ENCODE measurements at regions not wholly inside any gene's neighbourhood (a gene's known extent, or its start where the extent isn't known, plus 50 kb on each side); places are given as distances from the start of the nearest gene placed in this dataset.

DNA sequence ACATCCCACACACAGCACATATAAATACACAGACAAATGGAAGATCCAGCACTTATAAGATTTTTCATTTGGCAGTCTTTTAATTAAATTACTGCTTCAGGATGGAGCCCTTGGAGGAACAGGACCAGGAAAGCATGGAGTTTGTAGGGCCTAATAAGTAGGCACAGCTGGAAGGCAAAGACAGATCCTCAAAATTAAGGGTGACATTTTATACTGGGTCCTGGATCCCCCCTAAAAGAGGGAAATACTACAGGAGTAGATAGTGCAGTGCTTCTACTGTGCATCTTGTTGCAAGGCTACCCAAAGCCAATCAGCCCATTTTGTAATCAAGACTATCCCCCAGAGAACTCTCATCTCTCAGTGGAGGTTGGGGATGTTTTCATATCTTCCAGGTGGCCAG lies 1860.7 kb upstream of the PCDH10 start:
- no peaks in the 10 kb centered on the region for H3K27me3 Mint-ChIP-seq
- no peaks in the 10 kb centered on the region for H3K36me3 Mint-ChIP-seq
- H3K27ac Mint-ChIP-seq: no peak overlapping the region
- Histone ChIP-seq H3K9me3 (ENCODE audit: low read length) (no peaks in the 10 kb centered on the region), H3K27ac (ENCODE audit: low read depth, low read length) (no peak overlapping the region), H3K4me1 (ENCODE audit: insufficient read depth, low read length) (no peaks in the 10 kb centered on the region), H3K27me3 (ENCODE audit: insufficient read depth, low read length, poor library complexity, severe bottlenecking) (no peaks in the 10 kb centered on the region), H3K36me3 (ENCODE audit: insufficient read depth, low read length) (no peaks in the 10 kb centered on the region), H3K4me3 (ENCODE audit: low read length) (no peak overlapping the region)
- H3K4me1 Mint-ChIP-seq: no peaks in the 10 kb centered on the region
- no peak overlapping the region for H3K4me3 Mint-ChIP-seq
- no peak for DNase-seq
- ChIA-PET POLR2A (no interaction called here), CTCF (no interaction called here)
- H3K9me3 Mint-ChIP-seq: peaks cover 4 to 38% (median 11%) of the 10 kb centered on the region in 5 donors

DNA sequence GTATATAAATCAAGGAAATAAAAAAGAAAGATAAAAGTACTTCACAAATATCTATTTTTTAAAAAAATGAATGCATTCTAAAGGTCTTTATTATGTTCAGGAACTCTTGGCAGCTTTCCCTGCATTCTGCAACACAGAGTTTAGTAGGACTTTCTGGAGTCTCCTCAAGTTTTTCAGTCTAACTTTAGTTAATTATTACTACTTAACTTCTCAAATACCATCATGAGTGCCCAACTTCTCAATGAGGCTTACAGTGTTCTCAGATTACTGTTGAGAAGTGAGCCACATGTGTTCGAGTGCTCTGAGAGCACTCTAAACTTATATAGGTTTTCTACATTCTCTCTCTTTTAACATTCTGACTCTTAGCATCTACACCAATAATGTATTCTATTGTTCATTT lies 1852.9 kb upstream of the PCDH10 start:
- H3K36me3 Mint-ChIP-seq: no peaks in the 10 kb centered on the region
- H3K9me3 Mint-ChIP-seq: peaks cover 0 to 26% (median 8%) of the 10 kb centered on the region in 5 donors
- ChIA-PET POLR2A (no interaction called here), CTCF (no interaction called here)
- H3K4me3 ChIP-seq (ENCODE audit: low read length): no peak overlapping the region
- no peaks in the 10 kb centered on the region for H3K36me3 ChIP-seq (ENCODE audit: insufficient read depth, low read length)
- no peak overlapping the region for H3K27ac ChIP-seq (ENCODE audit: low read depth, low read length)
- H3K27ac Mint-ChIP-seq: no peak overlapping the region
- no peaks in the 10 kb centered on the region for H3K4me1 ChIP-seq (ENCODE audit: insufficient read depth, low read length)
- no peaks in the 10 kb centered on the region for H3K27me3 Mint-ChIP-seq
- H3K4me3 Mint-ChIP-seq: no peak overlapping the region
- no peaks in the 10 kb centered on the region for H3K9me3 ChIP-seq (ENCODE audit: low read length)
- no peaks in the 10 kb centered on the region for H3K27me3 ChIP-seq (ENCODE audit: insufficient read depth, low read length, poor library complexity, severe bottlenecking)
- H3K4me1 Mint-ChIP-seq: no peaks in the 10 kb centered on the region
- DNase-seq: no peak

DNA sequence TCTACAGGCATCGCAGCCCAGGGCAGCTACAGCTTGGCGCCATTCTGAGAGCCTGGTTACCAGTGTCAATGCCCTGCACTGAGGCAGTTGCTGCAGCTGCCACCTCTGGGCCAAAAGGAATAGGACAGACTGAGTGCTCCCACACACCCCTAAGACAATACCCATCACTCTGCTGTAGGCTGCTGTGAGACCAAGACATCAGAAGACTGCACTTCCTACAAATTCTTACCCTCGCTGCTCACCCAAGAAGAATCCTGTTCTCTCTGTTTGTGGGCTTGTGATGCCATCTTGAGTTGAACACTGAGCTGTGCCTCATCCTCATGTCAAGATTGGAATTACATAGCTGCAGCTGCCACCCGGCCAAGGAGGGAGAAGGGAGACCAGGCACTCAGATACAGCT lies 1847.0 kb upstream of the PCDH10 start:
- ChIA-PET CTCF (no interaction called here), POLR2A (no interaction called here)
- no peaks in the 10 kb centered on the region for H3K36me3 Mint-ChIP-seq
- H3K4me3 ChIP-seq (ENCODE audit: low read length): no peak overlapping the region
- H3K27me3 Mint-ChIP-seq: no peaks in the 10 kb centered on the region
- H3K4me1 Mint-ChIP-seq: no peaks in the 10 kb centered on the region
- H3K4me3 Mint-ChIP-seq: no peak overlapping the region
- no peaks in the 10 kb centered on the region for H3K36me3 ChIP-seq (ENCODE audit: insufficient read depth, low read length)
- no peaks in the 10 kb centered on the region for H3K27me3 ChIP-seq (ENCODE audit: insufficient read depth, low read length, poor library complexity, severe bottlenecking)
- DNase-seq: no peak
- H3K27ac Mint-ChIP-seq: no peak overlapping the region
- H3K4me1 ChIP-seq (ENCODE audit: insufficient read depth, low read length): no peaks in the 10 kb centered on the region
- H3K9me3 Mint-ChIP-seq: peaks cover 4 to 38% (median 16%) of the 10 kb centered on the region in 5 donors
- no peak overlapping the region for H3K27ac ChIP-seq (ENCODE audit: low read depth, low read length)
- H3K9me3 ChIP-seq (ENCODE audit: low read length): peaks cover 6% of the 10 kb centered on the region

DNA sequence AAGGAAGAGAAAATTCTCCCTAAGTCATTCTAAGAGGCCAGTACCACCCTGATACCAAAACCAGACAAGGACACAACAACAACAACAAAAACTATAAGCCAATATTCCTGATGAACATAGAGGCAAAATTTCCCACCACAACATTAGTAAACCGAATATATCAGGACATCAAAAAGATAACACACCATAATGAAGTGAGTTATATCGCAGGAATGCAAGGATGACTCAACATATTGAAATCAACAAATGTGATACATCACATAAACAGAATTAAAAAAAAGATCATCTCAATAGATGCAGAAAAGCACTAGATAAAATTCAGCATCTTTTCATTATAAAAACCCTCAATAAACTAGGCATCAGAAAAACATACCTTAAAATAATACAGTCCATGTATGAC lies 1844.4 kb upstream of the PCDH10 start:
- Mint-ChIP-seq H3K36me3 (no peaks in the 10 kb centered on the region), H3K4me3 (no peak overlapping the region), H3K27ac (no peak overlapping the region), H3K27me3 (no peaks in the 10 kb centered on the region), H3K4me1 (no peaks in the 10 kb centered on the region), H3K9me3 (peaks cover 4 to 37% (median 21%) of the 10 kb centered on the region in 5 donors)
- H3K36me3 ChIP-seq (ENCODE audit: insufficient read depth, low read length): no peaks in the 10 kb centered on the region
- no peak overlapping the region for H3K27ac ChIP-seq (ENCODE audit: low read depth, low read length)
- H3K4me3 ChIP-seq (ENCODE audit: low read length): no peak overlapping the region
- ChIA-PET CTCF (no interaction called here), POLR2A (no interaction called here)
- no peaks in the 10 kb centered on the region for H3K4me1 ChIP-seq (ENCODE audit: insufficient read depth, low read length)
- no peak for DNase-seq
- H3K9me3 ChIP-seq (ENCODE audit: low read length): peaks cover 6% of the 10 kb centered on the region
- no peaks in the 10 kb centered on the region for H3K27me3 ChIP-seq (ENCODE audit: insufficient read depth, low read length, poor library complexity, severe bottlenecking)

DNA sequence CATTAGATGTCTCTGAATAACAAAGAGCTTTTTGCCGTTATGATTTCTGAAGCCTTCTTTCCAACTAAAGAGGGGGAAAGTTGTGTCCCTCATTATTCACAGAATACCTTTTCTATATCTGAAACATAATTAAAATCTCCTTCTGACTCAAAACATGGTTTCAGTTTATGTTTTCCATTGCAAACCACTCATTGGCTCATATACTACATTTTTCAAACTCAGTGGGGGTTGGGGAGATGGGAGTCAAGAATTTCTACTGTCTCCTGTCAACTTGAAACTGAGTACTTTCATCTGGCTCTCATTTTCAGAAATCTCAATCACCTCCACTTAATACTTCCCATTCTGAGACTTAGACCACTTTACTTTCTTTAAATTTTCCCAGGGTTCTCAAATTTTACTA lies 1839.5 kb upstream of the PCDH10 start:
- CTCF ChIA-PET: no interaction called here
- no peak overlapping the region for H3K27ac Mint-ChIP-seq
- Histone ChIP-seq H3K9me3 (ENCODE audit: low read length) (no peaks in the 10 kb centered on the region), H3K4me1 (ENCODE audit: insufficient read depth, low read length) (no peaks in the 10 kb centered on the region), H3K27me3 (ENCODE audit: insufficient read depth, low read length, poor library complexity, severe bottlenecking) (no peaks in the 10 kb centered on the region), H3K4me3 (ENCODE audit: low read length) (no peak overlapping the region), H3K27ac (ENCODE audit: low read depth, low read length) (no peak overlapping the region), H3K36me3 (ENCODE audit: insufficient read depth, low read length) (no peaks in the 10 kb centered on the region)
- no peak for DNase-seq
- no peaks in the 10 kb centered on the region for H3K27me3 Mint-ChIP-seq
- POLR2A ChIA-PET: no interaction called here
- H3K4me3 Mint-ChIP-seq: no peak overlapping the region
- no peaks in the 10 kb centered on the region for H3K36me3 Mint-ChIP-seq
- H3K4me1 Mint-ChIP-seq: no peaks in the 10 kb centered on the region
- H3K9me3 Mint-ChIP-seq: peaks cover 0 to 30% (median 14%) of the 10 kb centered on the region in 5 donors

DNA sequence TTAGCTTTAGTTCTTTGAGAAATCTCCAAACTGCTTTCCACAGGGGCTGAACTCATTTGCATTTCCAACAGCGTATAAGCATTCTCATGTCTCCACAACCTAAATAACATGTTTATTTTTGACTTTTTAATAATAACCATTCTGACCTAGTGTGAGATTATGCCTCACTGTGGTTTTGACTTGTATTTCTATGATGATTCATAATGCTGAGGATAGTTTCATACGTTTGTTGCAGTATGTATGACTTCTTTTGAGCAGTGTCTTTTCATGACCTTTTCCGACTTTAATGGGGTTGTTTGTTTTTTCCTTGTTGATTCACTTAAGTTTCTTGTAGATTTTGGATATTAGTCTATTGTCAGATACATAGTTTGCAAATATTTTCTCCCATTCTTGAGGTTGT lies 1833.0 kb upstream of the PCDH10 start:
- ChIA-PET POLR2A (no interaction called here), CTCF (no interaction called here)
- H3K9me3 Mint-ChIP-seq: peaks cover 4 to 40% (median 4%) of the 10 kb centered on the region in 5 donors
- no peaks in the 10 kb centered on the region for H3K36me3 Mint-ChIP-seq
- no peak overlapping the region for H3K27ac Mint-ChIP-seq
- H3K4me3 Mint-ChIP-seq: no peak overlapping the region
- no peaks in the 10 kb centered on the region for H3K27me3 ChIP-seq (ENCODE audit: insufficient read depth, low read length, poor library complexity, severe bottlenecking)
- H3K9me3 ChIP-seq (ENCODE audit: low read length): no peaks in the 10 kb centered on the region
- no peaks in the 10 kb centered on the region for H3K36me3 ChIP-seq (ENCODE audit: insufficient read depth, low read length)
- H3K4me3 ChIP-seq (ENCODE audit: low read length): no peak overlapping the region
- H3K27ac ChIP-seq (ENCODE audit: low read depth, low read length): no peak overlapping the region
- H3K4me1 Mint-ChIP-seq: no peaks in the 10 kb centered on the region
- no peak for DNase-seq
- no peaks in the 10 kb centered on the region for H3K4me1 ChIP-seq (ENCODE audit: insufficient read depth, low read length)
- H3K27me3 Mint-ChIP-seq: no peaks in the 10 kb centered on the region

DNA sequence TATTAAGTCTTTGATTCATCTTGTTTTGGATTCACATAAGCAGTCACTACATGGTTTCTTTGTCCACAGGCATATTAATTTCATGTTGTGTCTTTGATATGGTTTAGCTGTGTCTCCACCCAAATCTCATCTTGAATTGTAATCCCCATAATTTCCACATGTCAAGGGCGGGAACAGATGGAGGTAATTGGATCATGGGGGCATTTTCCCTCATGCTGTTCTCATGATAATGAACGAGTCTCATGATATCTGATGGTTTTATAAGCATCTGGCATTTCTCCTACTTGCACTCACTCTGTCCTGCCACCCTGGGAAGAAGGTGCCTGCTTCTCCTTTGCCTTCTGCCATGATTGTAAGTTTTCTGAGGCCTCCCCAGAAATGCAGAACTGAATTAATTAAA lies 1811.2 kb upstream of the PCDH10 start:
- H3K4me3 Mint-ChIP-seq: no peak overlapping the region
- no peaks in the 10 kb centered on the region for H3K27me3 ChIP-seq (ENCODE audit: insufficient read depth, low read length, poor library complexity, severe bottlenecking)
- ChIA-PET POLR2A (no interaction called here), CTCF (no interaction called here)
- H3K27me3 Mint-ChIP-seq: no peaks in the 10 kb centered on the region
- no peak for DNase-seq
- peaks cover 3 to 18% (median 5%) of the 10 kb centered on the region in 5 donors for H3K9me3 Mint-ChIP-seq
- H3K4me3 ChIP-seq (ENCODE audit: low read length): no peak overlapping the region
- H3K27ac Mint-ChIP-seq: no peak overlapping the region
- no peaks in the 10 kb centered on the region for H3K4me1 Mint-ChIP-seq
- H3K27ac ChIP-seq (ENCODE audit: low read depth, low read length): no peak overlapping the region
- no peaks in the 10 kb centered on the region for H3K36me3 ChIP-seq (ENCODE audit: insufficient read depth, low read length)
- H3K4me1 ChIP-seq (ENCODE audit: insufficient read depth, low read length): no peaks in the 10 kb centered on the region
- no peaks in the 10 kb centered on the region for H3K9me3 ChIP-seq (ENCODE audit: low read length)
- H3K36me3 Mint-ChIP-seq: no peaks in the 10 kb centered on the region

DNA sequence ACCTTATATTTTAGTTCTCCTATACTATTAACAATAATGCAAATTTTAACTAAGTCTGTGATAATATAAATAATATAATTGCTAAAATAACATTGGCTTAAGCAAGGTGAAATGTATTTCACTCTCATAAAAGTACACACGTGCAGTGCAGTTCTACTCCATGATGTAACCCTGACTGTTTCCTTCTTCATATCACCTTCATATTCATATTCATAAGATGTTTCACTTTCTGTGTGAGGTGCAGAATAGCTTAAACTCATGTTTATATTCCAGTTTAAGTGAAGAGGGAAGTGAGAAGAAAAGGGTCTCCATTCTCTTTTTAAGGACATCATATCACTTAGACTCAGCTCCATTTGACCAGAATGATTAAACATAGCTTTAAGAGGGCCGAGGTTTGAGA lies 1810.0 kb upstream of the PCDH10 start:
- CTCF ChIA-PET: no interaction called here
- no peak overlapping the region for H3K27ac ChIP-seq (ENCODE audit: low read depth, low read length)
- no peaks in the 10 kb centered on the region for H3K9me3 ChIP-seq (ENCODE audit: low read length)
- no peak overlapping the region for H3K4me3 Mint-ChIP-seq
- no peaks in the 10 kb centered on the region for H3K27me3 Mint-ChIP-seq
- H3K27ac Mint-ChIP-seq: no peak overlapping the region
- no peaks in the 10 kb centered on the region for H3K4me1 ChIP-seq (ENCODE audit: insufficient read depth, low read length)
- H3K36me3 ChIP-seq (ENCODE audit: insufficient read depth, low read length): no peaks in the 10 kb centered on the region
- no peaks in the 10 kb centered on the region for H3K4me1 Mint-ChIP-seq
- no peak for DNase-seq
- H3K27me3 ChIP-seq (ENCODE audit: insufficient read depth, low read length, poor library complexity, severe bottlenecking): no peaks in the 10 kb centered on the region
- H3K36me3 Mint-ChIP-seq: no peaks in the 10 kb centered on the region
- POLR2A ChIA-PET: no interaction called here
- peaks cover 2 to 19% (median 6%) of the 10 kb centered on the region in 5 donors for H3K9me3 Mint-ChIP-seq
- no peak overlapping the region for H3K4me3 ChIP-seq (ENCODE audit: low read length)

DNA sequence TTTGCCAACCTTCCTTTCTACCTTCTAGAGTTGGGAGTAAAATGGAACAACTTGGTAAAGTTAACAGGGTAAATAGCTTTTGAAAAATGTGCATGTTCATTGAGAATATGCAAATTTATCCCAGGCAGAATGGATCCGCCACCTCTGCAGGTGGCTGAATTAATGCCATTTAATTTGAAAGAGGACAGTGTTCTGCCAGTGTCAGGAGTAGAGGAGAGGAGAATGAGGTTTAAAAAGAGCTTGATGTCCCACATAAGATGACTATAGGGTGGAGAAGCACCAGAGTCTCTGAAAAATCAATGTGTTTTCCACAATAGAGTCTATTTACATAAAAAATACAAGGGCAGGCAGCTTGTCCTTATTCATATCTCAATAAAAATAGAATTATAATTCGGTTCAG lies 1804.3 kb upstream of the PCDH10 start:
- CTCF ChIA-PET: no interaction called here
- Mint-ChIP-seq H3K4me1 (no peaks in the 10 kb centered on the region), H3K27ac (no peak overlapping the region), H3K36me3 (no peaks in the 10 kb centered on the region), H3K4me3 (no peak overlapping the region), H3K27me3 (no peaks in the 10 kb centered on the region), H3K9me3 (peaks cover 4 to 24% (median 5%) of the 10 kb centered on the region in 5 donors)
- no peaks in the 10 kb centered on the region for H3K9me3 ChIP-seq (ENCODE audit: low read length)
- H3K4me3 ChIP-seq (ENCODE audit: low read length): no peak overlapping the region
- H3K36me3 ChIP-seq (ENCODE audit: insufficient read depth, low read length): no peaks in the 10 kb centered on the region
- POLR2A ChIA-PET: no interaction called here
- no peak for DNase-seq
- H3K4me1 ChIP-seq (ENCODE audit: insufficient read depth, low read length): no peaks in the 10 kb centered on the region
- no peaks in the 10 kb centered on the region for H3K27me3 ChIP-seq (ENCODE audit: insufficient read depth, low read length, poor library complexity, severe bottlenecking)
- no peak overlapping the region for H3K27ac ChIP-seq (ENCODE audit: low read depth, low read length)

Data from CD8-positive, alpha-beta memory T cell (primary cell).